ENCODE measurements at regions not wholly inside any gene's neighbourhood (a gene's known extent, or its start where the extent isn't known, plus 50 kb on each side); places are given as distances from the start of the nearest gene placed in this dataset.

- DNase-seq = no peak
- no peak for TF ChIP-seq CTCF (IDR thresholded peaks at IDR 0.05)
- no peak for TF ChIP-seq POLR2A (IDR thresholded peaks at IDR 0.05)
- Histone ChIP-seq H3K27ac (no peak overlapping the region), H3K4me3 (no peak overlapping the region), H3K36me3 (no peaks in the 10 kb centered on the region), H3K27me3 (no peaks in the 10 kb centered on the region), H3K4me1 (no peaks in the 10 kb centered on the region), H3K9me3 (no peaks in the 10 kb centered on the region)
- WGBS, 2 donors = 65 to 75% methylated on average over 1 of the region's 1 CpG
- intact Hi-C loops (cut with DNase I) = no loop called here
Observed at GRCh38 chr4:11182586-11183355, 245.9 kb downstream of the HS3ST1 start.

- Histone ChIP-seq H3K9me3 (no peaks in the 10 kb centered on the region), H3K36me3 (no peaks in the 10 kb centered on the region), H3K27ac (no peak overlapping the region), H3K4me1 (no peaks in the 10 kb centered on the region), H3K4me3 (no peak overlapping the region), H3K27me3 (no peaks in the 10 kb centered on the region)
- TF ChIP-seq CTCF (IDR thresholded peaks at IDR 0.05) (no peak), POLR2A (IDR thresholded peaks at IDR 0.05) (no peak)
- no peak for DNase-seq
- intact Hi-C loops (cut with DNase I) = no loop called here
Observed at GRCh38 chr4:11182031-11182430, 246.7 kb downstream of the HS3ST1 start.

GRCh38 chr4:11179796-11180195 is 248.9 kb downstream of the HS3ST1 start:
- no peak overlapping the region for H3K27ac ChIP-seq
- WGBS, 2 donors = 86 to 100% methylated on average over 1 to 2 of the region's 2 CpGs
- TF ChIP-seq POLR2A (IDR thresholded peaks at IDR 0.05) (no peak), CTCF (IDR thresholded peaks at IDR 0.05) (no peak)
- H3K36me3 ChIP-seq = no peaks in the 10 kb centered on the region
- no peaks in the 10 kb centered on the region for H3K4me1 ChIP-seq
- no peaks in the 10 kb centered on the region for H3K27me3 ChIP-seq
- no peak for DNase-seq
- H3K9me3 ChIP-seq = no peaks in the 10 kb centered on the region
- H3K4me3 ChIP-seq = no peak overlapping the region
- intact Hi-C loops (cut with DNase I) = no loop called here

- Histone ChIP-seq H3K4me3 (no peak overlapping the region), H3K27ac (no peak overlapping the region), H3K9me3 (no peaks in the 10 kb centered on the region), H3K4me1 (no peaks in the 10 kb centered on the region), H3K36me3 (no peaks in the 10 kb centered on the region), H3K27me3 (no peaks in the 10 kb centered on the region)
- TF ChIP-seq POLR2A (IDR thresholded peaks at IDR 0.05) (no peak), CTCF (IDR thresholded peaks at IDR 0.05) (no peak)
- intact Hi-C loops (cut with DNase I) = no loop called here
- DNase-seq = no peak
- 72 to 83% methylated on average over 5 of the region's 5 CpGs for WGBS, 2 donors
Observed at GRCh38 chr4:11178433-11178832, 250.3 kb downstream of the HS3ST1 start.

- TF ChIP-seq POLR2A (IDR thresholded peaks at IDR 0.05) (no peak), CTCF (IDR thresholded peaks at IDR 0.05) (no peak)
- no peak for DNase-seq
- no peaks in the 10 kb centered on the region for H3K4me1 ChIP-seq
- no peaks in the 10 kb centered on the region for H3K9me3 ChIP-seq
- no peak overlapping the region for H3K27ac ChIP-seq
- no peaks in the 10 kb centered on the region for H3K27me3 ChIP-seq
- no peak overlapping the region for H3K4me3 ChIP-seq
- intact Hi-C loops (cut with DNase I) = no loop called here
- no peaks in the 10 kb centered on the region for H3K36me3 ChIP-seq
Observed at GRCh38 chr4:11175374-11175773, 253.3 kb downstream of the HS3ST1 start.
